ENCODE measurements at regions not wholly inside any gene's neighbourhood (a gene's known extent, or its start where the extent isn't known, plus 50 kb on each side); places are given as distances from the start of the nearest gene placed in this dataset.
A peak's percentile ranks its signal among the peaks of the same experiment; 100 is the strongest.
"Not testable (repeated sequence)": the region's sequence is repeated elsewhere in the genome, so short reads cannot be mapped to it uniquely, and the experiment has no call there.

DNA sequence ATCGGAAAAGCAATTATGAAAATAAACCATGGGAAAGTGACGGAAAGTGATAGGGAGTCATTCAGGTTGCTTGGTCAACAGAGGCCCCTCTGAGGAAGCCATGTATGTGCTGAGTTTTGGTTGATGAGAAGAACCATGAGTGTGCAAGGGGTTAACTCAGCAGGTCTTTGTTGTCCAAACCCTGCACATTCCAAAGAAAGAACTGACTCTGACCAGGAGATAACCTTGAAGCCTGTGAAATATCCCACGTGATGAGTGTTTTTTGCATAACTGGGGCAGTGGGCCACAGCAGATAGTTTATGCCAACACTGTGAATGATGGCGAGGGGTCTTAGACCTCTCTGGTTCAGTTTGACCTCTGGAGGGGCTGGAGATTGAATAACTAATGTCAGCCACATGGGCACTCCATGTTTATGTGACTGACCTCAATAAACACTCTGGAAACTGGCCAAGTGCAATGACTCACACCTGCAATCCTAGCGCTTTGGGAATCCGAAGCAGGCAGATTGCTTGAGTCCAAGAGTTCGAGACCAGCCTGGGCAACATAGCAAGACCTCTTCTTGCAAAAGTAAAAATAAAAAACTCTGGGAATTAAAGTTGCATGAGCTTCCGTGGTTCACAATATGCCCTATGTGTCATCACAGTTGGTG is 154.0 kb upstream of the FOXK1 start:
- DNase-seq: no peak

DNA sequence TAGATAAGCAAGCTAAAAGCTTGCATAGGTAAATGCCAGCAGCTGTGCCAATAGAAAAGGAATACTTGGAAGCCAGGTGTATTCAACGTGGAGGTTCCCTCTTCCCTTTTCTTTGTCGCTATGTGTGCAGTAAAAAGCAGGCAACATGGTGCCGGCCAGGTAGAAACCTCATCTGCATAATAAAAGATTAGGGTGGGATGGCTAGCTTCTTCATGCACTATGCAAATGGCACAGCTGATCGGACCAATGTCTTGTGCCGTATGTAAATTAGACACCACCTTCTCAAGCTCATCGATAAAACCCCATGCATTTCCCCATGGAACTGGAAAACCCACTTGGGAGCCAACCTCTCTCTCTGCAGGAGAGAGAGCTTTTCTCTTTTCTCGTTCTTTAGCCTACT is 150.9 kb upstream of the FOXK1 start:
- no peak for DNase-seq

DNA sequence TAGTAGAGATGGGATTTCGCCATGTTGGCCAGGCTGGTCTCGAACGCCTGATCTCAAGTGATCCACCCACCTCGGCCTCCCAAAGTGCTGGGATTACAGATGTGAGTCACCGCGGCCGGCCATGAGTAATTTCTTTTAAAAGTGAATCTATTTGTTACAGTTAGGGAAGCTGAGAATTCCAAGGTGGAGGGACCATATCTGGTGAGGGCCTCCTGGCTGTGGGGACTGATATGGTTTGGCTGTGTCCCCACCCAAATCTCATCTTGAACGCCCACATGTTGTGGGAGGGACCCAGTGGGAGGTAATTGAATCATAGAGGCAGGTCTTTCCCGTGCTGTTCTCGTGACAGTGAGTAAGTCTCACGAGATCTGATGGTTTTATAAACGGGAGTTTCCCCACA is 148.8 kb upstream of the FOXK1 start:
- not testable (repeated sequence) for DNase-seq

GRCh38 chr7:4549681-4550080 is 132.4 kb upstream of the FOXK1 start:
- DNase-seq: no peak

DNA sequence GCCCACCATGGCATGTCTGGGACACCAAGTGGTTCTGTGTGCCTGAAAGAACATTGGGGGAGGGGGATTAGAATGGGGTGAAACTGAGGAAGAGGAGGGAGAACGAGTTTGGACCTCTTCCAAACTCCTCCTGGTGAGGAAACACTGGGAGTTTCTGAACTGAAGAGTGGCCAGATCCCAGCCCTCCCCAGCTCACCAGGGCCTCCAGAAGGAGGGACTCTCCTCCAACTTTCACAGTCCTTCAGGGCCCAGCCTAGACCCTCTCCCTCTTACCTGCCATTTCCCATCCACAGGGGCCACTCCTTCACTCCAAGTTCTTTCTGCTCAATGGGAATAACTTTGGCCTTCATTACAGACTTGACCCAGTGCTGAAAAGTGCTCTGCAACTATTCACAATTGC is 132.0 kb upstream of the FOXK1 start:
- no peak for DNase-seq

DNA sequence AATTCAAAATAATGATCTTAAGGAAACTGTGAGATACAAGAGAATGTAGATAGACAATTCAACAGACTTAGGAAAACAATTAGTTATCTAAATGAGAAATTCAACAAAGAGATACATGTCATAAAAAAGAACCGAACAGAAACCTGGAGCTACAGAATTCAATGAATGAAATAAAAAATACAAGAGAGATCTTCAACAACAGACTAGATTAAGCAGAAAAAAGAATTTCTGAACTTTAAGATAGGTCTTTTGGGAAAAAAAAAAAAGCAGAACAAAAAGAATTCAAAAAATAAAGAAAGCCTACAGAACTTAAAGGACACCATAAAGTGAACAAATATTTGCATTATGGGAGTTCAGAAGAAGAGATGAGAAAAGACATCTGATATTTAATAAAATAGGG is 129.1 kb upstream of the FOXK1 start:
- no peak for DNase-seq

GRCh38 chr7:4556868-4557793 is 125.0 kb upstream of the FOXK1 start:
- DNase-seq: no peak

DNA sequence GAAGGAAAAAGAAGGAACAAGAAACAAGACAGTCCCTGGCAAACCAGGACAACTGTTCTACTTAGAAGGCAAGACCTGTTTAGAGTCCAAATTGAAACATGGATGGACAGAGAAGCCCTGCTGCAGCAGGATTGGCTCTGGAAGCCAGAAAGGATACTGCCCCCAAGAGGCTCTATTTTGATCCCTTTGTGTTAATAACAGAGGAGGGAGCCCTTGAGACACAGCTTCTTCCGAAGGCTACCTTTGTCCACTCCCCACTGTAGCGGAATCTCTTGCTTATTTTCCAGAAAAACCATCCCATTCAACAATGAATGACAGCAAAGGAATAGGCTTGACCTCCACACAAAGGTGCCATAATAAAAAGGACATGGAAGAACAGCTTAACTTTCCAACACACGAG is 120.3 kb upstream of the FOXK1 start:
- no peak for DNase-seq

DNA sequence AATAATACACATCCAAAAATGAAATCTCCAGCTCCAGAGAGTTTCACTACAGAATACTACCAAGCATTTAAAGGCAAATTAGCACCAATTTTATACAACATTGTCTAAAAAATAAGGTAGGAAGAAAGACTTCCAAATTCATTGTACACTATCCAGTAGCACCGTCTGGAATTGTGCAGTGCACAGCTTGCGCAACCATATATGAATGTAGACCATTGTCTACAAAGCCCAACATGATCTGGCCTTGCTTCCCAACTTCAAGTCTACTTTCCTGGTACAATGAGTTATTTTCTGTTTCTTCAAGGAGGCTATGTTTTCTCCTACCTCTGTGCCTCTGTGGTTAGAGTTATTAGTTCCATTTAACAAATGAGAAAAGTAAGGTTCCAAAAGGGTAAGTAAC is 115.4 kb upstream of the FOXK1 start:
- DNase-seq: no peak

DNA sequence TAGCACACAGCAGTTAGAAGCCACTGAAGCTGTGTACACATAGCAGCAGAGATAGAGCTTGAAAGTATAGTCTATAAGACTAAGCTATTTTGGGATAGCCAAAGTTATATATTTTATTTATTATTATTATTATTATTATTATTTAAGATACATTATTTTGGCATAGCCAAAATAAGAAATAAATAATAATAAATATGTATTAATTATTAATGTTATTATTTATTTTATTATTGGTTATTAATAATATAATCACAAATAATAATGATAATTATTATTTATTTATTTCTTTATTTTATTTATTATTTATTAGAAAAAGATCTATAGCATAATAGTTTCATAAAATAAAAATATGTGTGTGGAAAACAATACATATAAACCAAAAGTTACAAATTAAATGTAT is 107.2 kb upstream of the FOXK1 start:
- no peak for DNase-seq

GRCh38 chr7:4575254-4575653 is 106.8 kb upstream of the FOXK1 start:
- DNase-seq: no peak

GRCh38 chr7:4602905-4603842 is 78.9 kb upstream of the FOXK1 start:
- no peak for DNase-seq

DNA sequence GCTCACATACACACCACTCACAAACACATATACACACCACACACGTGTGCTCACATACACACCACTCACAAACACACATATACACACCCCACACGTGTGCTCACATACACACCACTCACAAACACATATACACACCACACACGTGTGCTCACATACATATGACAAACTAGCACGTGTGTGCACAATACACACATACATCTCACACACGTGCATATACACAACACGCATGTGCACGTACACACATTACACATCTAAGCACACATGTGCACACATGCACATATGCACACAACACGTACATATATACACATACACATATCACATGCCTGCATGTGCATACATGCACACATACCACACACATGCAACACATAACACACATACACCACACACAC is 78.3 kb upstream of the FOXK1 start:
- DNase-seq: no peak

DNA sequence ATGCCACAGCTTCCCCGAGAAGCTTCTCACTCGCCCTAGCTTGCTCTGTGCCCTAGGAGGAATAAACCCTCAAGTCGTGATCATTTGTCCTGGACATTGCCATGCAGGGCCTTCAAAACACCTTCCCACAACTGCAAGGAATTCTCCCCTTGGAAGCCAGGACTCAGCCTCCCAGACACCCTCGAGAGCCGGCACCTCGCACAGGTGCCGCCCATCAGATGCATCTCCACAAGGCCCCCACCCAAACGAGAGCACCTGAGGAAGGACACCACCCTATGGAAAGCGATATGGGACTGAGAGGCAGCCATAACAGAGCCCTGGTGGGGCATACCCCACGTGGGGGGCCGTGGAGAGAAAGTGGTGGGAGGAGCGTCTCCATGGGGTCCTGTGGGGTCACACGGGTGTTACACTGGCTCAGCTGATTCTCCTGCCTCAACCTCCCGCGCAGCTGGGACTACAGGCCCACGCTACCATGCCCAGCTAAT is 77.6 kb upstream of the FOXK1 start:
- DNase-seq: no peak

DNA sequence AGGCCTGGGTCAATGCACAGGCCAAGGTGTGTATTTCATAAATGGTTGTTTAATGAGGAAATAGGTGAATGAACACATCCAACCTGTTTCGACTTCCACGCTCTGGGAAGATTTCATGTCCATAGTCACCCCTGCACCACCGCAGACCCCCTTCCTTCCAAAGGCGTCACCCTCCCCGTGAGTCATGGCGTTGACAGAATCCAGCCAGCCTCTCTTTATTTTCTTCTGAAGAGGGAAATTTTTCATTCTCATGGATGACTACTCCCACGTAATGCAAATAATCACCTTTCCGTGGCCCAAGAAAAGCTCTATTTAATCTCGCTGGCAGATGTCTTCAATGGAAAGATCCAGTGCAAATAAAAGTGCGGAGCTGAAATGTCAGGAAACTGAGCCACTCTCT is 75.3 kb upstream of the FOXK1 start:
- no peak for DNase-seq

DNA sequence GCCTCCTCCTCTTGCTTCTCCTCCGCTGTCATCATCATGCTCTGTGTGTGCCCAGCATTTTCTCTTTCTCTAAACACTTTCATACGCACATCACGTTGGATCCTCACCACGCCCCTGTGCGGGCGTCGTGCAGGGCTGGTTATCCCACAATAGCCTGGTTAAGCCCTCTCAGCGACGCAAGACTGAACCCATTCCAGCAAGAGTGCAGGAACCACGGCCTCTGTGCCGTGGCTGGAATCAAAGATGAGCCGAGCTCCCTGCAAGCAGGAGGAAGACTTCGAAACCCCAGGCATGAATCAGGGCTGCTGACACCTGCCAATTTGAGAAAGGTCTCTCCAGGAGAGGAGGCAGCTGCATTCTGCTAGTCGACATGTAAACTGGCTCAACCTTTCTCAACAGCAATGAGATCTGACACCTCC is 74.8 kb upstream of the FOXK1 start:
- no peak for DNase-seq

DNA sequence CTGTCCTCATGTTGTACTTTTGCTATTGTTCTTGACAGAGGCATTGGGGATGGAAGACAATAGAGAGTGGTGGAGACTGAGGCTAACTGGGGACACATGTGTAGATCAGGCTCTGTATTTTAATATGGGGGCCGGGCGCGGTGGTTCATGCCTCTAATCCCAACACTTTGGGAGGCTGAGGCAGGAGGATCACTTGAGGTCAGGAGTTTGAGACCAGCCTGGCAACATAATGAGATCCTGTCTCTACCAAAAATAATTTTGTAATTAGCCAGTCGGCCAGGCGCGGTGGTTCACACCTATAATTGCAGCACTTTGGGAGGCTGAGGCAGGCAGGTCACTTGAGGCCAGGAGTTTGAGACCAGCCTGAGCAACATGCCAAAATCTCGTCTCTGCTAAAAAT is 72.5 kb upstream of the FOXK1 start:
- DNase-seq: not testable (repeated sequence)

GRCh38 chr7:4610768-4611467 is 71.2 kb upstream of the FOXK1 start:
- peak; percentile 52 for DNase-seq

- no peak for DNase-seq
These were observed 69.9 kb upstream of the FOXK1 start for GRCh38 chr7:4612237-4612636.

DNA sequence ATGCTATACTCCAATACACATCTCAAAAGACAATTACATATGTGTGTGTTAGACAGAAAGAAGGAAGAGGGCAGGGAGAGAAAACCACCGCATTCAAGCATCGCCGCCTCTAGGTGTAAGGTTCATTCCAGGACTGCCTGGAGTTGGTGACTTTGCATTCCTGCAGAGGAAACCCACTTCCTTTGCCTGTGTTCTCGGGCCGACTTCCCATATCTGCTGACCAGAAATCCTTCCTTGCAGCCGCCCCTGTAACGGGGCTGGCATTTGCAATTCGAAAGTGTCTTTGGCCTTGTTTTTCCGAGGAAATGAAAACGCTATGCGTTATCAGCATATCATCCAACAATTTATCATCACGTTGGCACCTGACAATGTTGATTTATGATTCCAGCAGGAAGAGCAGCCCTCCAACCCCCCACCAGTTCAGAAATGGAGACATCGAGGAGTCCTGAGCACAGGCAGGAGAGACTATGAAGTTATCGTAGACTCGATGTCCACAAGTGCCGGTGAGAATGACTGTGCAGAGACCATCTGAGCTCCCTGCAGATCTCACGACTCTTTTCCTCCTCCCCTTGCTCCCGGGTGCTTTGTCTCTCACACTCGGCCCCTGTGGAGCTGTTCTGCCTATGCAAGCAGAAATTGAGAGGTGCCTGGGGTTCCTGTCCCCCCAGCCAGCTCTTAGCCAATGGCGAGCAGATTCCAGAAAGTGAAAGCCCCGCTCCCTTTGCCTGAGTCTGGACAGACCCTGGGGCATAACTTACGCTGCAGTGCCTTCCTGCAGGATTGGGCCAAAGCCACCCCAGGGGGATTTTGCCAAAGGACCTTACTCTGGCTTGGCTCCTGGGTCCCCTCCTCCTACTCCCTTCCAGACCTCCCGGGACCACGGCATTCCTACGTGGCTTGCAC is 68.9 kb upstream of the FOXK1 start:
- no peak for DNase-seq

DNA sequence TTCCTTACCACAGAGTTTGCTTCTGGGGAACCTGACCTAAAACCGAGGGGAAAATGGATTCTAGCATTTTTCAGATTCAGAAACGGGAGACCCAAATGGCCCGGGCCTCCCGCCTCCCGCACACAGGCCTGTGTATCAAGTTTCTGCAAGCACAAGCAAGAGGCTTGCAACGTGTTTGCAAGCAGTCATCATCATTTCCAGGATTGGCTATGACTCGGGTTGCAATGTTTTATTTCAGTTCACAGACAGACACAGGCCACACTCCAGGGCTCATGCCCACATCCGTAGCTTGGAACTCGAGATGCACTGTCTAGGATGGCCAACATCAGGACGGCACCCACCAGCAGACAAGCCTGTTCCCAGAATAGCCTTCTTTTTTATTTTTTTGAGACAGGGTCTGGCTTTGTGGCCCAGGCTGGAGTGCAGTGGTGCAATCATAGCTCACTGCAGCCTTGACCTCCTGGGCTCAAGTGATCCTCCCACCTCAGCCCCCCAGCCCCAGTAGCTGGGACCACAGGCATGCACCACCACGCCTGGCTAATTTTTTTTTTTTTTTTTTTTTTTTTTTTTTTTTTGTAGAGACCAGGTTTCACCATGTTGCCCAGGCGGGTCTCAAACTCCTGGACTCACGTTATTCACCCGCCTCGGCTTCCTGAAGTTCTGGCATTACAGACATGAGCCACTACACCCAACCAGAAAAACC is 68.1 kb upstream of the FOXK1 start:
- DNase-seq: no peak

Measured in activated gamma-delta T cell treated with Interleukin-2 at 50 U/mL for 16 hours (primary cell).